ENCODE measurements at regions not wholly inside any gene's neighbourhood (a gene's known extent, or its start where the extent isn't known, plus 50 kb on each side); places are given as distances from the start of the nearest gene placed in this dataset.
"Not testable (repeated sequence)": the region's sequence is repeated elsewhere in the genome, so short reads cannot be mapped to it uniquely, and the experiment has no call there.

DNA sequence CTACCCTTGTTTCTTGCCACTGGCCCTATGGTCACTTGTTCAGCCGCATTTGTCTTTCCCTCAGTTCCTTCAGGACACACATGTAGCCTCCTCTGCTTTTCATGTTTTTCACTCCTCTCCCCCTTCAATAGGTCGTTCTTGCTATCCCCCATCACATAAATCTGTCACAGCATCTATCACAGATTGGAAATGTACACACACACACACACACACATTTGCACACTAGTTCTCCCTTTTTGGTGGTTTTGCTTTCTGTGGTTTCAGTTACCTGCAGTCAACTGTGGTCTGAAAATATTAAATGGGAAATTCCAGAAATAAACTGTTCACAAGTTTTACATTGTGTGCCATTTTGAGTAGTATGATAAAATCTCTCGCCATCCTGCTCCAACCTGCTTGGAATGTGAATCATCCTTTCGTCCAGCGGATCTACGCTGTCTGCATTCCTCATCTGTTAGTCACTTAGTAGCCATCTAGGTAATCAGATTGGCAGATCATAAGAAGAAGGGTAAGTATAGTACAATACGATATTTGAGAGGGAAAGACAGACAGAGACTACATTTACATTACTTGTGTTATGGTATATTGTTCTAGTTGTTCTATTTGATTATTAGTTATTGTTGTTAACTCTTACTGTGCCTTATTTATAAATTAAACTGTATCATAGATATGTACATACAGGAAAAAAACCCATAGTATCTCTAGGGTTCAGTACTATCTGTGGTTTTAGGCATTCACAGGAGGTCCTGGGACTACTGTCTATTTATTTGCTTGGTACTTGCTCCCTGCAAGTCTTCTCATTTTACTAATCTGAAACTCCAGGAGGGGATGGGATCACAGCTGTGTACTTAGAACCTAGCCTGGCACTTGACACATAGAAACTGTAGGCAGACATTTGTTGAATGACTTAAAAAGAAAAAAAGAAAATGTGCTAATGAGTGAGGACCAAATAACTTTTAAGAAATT, 86.1 kb upstream of the PNPT1 start:
- Histone ChIP-seq H3K4me1 (no peaks in the 10 kb centered on the region), H3K27me3 (no peaks in the 10 kb centered on the region), H3K4me3 (no peak overlapping the region), H3K36me3 (ENCODE audit: low read depth, missing control alignments) (no peaks in the 10 kb centered on the region), H3K27ac (no peak overlapping the region), H3K9me3 (no peaks in the 10 kb centered on the region)
- WGBS, 2 donors: 42 to 66% methylated on average over 7 of the region's 7 CpGs
- TF ChIP-seq, protein P1, sequence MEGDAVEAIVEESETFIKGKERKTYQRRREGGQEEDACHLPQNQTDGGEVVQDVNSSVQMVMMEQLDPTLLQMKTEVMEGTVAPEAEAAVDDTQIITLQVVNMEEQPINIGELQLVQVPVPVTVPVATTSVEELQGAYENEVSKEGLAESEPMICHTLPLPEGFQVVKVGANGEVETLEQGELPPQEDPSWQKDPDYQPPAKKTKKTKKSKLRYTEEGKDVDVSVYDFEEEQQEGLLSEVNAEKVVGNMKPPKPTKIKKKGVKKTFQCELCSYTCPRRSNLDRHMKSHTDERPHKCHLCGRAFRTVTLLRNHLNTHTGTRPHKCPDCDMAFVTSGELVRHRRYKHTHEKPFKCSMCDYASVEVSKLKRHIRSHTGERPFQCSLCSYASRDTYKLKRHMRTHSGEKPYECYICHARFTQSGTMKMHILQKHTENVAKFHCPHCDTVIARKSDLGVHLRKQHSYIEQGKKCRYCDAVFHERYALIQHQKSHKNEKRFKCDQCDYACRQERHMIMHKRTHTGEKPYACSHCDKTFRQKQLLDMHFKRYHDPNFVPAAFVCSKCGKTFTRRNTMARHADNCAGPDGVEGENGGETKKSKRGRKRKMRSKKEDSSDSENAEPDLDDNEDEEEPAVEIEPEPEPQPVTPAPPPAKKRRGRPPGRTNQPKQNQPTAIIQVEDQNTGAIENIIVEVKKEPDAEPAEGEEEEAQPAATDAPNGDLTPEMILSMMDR (IDR thresholded peaks at IDR 0.05): no peak
- no peak for TF ChIP-seq POLR2A (IDR thresholded peaks at IDR 0.05)
- intact Hi-C loops (cut with DNase I; ENCODE audit: low total_unique reads): no loop called here
- no peak for DNase-seq

DNA sequence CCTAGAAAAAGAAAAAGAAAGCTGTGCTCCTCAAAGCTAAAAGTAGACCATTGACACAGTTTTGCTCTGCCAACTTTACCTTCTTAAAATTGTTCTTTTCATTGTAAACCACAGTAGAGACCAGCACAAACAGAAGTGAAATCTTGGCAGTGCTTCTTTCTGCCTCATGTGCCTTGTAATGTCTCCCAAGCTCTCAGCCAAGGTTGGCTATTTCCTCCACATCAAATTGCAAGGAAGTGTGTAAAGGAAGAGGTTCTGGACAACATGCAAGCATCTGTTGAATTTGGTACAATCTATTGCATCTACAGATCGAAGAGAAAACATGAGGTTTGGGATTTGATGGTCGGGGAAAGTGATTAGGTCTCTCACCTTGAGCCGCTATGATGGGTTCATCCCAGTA, 83.3 kb upstream of the PNPT1 start:
- intact Hi-C loops (cut with DNase I; ENCODE audit: low total_unique reads): no loop called here
- WGBS, 2 donors: 89 to 90% methylated on average over 3 of the region's 3 CpGs
- Histone ChIP-seq H3K4me1 (no peaks in the 10 kb centered on the region), H3K27ac (no peak overlapping the region), H3K4me3 (no peak overlapping the region), H3K27me3 (no peaks in the 10 kb centered on the region), H3K36me3 (ENCODE audit: low read depth, missing control alignments) (no peaks in the 10 kb centered on the region), H3K9me3 (no peaks in the 10 kb centered on the region)
- no peak for DNase-seq
- TF ChIP-seq, protein P1 (IDR thresholded peaks at IDR 0.05): no peak
- no peak for TF ChIP-seq POLR2A (IDR thresholded peaks at IDR 0.05)

DNA sequence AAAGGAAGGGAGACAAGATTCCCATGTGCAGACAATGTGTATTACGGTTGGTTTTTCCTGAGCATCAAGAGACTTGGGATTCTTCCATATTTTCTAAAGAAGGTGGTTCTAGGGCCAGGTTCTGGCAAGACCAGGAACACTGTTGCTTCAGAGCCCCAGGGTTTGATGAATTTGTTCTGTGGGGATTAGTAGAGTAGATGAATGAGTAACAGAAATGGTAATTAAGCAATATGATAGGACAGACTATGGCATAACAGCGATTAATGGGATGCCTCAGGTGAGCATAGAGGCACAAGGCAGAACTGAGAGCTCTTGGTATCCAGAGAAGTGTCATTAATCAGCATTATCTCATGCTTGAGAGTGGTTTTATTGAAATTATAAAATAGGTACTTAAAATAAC, 82.8 kb upstream of the PNPT1 start:
- H3K36me3 ChIP-seq (ENCODE audit: low read depth, missing control alignments): no peaks in the 10 kb centered on the region
- intact Hi-C loops (cut with DNase I; ENCODE audit: low total_unique reads): no loop called here
- H3K27ac ChIP-seq: no peak overlapping the region
- no peaks in the 10 kb centered on the region for H3K4me1 ChIP-seq
- no peak overlapping the region for H3K4me3 ChIP-seq
- no peaks in the 10 kb centered on the region for H3K9me3 ChIP-seq
- H3K27me3 ChIP-seq: no peaks in the 10 kb centered on the region
- TF ChIP-seq, protein P1 (IDR thresholded peaks at IDR 0.05): no peak
- no peak for TF ChIP-seq POLR2A (IDR thresholded peaks at IDR 0.05)
- WGBS, 2 donors: 93 to 95% methylated on average over 2 of the region's 2 CpGs
- DNase-seq: no peak

DNA sequence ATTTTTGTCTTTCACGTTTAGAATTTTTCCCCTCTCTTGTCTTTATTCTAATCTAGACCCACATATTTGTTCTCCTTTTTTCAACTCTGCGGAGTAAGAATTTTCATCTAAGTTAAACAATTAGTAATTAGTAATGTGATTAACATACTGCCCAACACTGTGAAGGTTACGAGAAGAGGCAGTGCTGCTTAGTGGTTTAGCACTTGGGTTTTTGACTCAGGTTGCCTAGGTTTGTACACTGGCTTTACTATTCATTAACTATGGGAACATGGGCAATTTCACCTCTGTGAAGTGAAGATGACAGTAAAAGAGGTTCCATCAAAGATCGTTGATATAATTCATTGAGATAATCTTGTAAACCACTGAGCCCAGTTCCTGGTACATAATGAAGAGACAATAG, 82.2 kb upstream of the PNPT1 start:
- Histone ChIP-seq H3K4me1 (no peaks in the 10 kb centered on the region), H3K4me3 (no peak overlapping the region), H3K9me3 (no peaks in the 10 kb centered on the region), H3K27me3 (no peaks in the 10 kb centered on the region), H3K36me3 (ENCODE audit: low read depth, missing control alignments) (no peaks in the 10 kb centered on the region), H3K27ac (no peak overlapping the region)
- intact Hi-C loops (cut with DNase I; ENCODE audit: low total_unique reads): no loop called here
- TF ChIP-seq, protein P1 (IDR thresholded peaks at IDR 0.05): no peak
- TF ChIP-seq POLR2A (IDR thresholded peaks at IDR 0.05): no peak
- 57 to 61% methylated on average over 4 of the region's 4 CpGs for WGBS, 2 donors
- no peak for DNase-seq

DNA sequence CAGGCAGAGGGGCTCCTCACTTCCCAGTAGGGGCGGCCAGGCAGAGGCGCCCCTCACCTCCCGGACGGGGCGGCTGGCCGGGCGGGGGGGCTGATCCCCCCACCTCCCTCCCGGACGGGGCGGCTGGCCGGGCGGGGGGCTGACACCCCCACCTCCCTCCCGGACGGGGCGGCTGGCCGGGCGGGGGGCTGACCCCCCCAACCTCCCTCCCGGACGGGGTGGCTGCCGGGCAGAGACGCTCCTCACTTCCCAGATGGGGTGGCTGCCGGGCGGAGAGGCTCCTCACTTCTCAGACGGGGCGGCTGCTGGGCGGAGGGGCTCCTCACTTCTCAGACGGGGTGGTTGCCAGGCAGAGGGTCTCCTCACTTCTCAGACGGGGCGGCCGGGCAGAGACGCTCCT, 80.0 kb upstream of the PNPT1 start:
- intact Hi-C loops (cut with DNase I; ENCODE audit: low total_unique reads): not testable (repeated sequence)

More for the DNA sequence above, 80.0 kb upstream of the PNPT1 start:
- not testable (repeated sequence) for H3K27me3 ChIP-seq; DNase-seq; H3K4me3 ChIP-seq; H3K4me1 ChIP-seq; H3K36me3 ChIP-seq (ENCODE audit: low read depth, missing control alignments); H3K27ac ChIP-seq; H3K9me3 ChIP-seq
- WGBS, 2 donors: no CpG with 5 or more reads among the region's 31 CpGs

Data from testis (tissue), 2 donors.